ENCODE measurements at regions not wholly inside any gene's neighbourhood (a gene's known extent, or its start where the extent isn't known, plus 50 kb on each side); places are given as distances from the start of the nearest gene placed in this dataset.
"Not testable (repeated sequence)": the region's sequence is repeated elsewhere in the genome, so short reads cannot be mapped to it uniquely, and the experiment has no call there.

- DNase-seq: no peak
- Histone ChIP-seq H3K4me3 (ENCODE audit: low read depth, low read length) (no peak overlapping the region), H3K27ac (no peak overlapping the region), H3K27me3 (replicated peaks) (no peaks in the 10 kb centered on the region), H3K36me3 (replicated peaks) (no peaks in the 10 kb centered on the region)
- no peak for TF ChIP-seq CTCF (IDR thresholded peaks at IDR 0.05; ENCODE audit: low read depth, low read length, missing control alignments)
- in situ Hi-C loops (cut with HindIII; ENCODE audit: low pct_ligation_motif_present, low sequenced_read_pairs): no loop called here
These were observed 168.9 kb upstream of the PFKP start for GRCh38 chr10:2898509-2898860.

GRCh38 chr10:2897619-2898508 lies 169.5 kb upstream of the PFKP start:
- Histone ChIP-seq H3K27ac (no peak overlapping the region), H3K36me3 (replicated peaks) (no peaks in the 10 kb centered on the region), H3K27me3 (replicated peaks) (no peaks in the 10 kb centered on the region), H3K4me3 (ENCODE audit: low read depth, low read length) (no peak overlapping the region)
- no peak for DNase-seq
- TF ChIP-seq CTCF (IDR thresholded peaks at IDR 0.05; ENCODE audit: low read depth, low read length, missing control alignments): no peak
- in situ Hi-C loops (cut with HindIII; ENCODE audit: low pct_ligation_motif_present, low sequenced_read_pairs): no loop called here

- H3K36me3 ChIP-seq (replicated peaks); DNase-seq; in situ Hi-C loops (cut with HindIII; ENCODE audit: low pct_ligation_motif_present, low sequenced_read_pairs); H3K27ac ChIP-seq; H3K4me3 ChIP-seq (ENCODE audit: low read depth, low read length); H3K27me3 ChIP-seq (replicated peaks): not testable (repeated sequence)
These were observed 171.0 kb upstream of the PFKP start for GRCh38 chr10:2896334-2896733.

GRCh38 chr10:2895594-2896196 lies 171.7 kb upstream of the PFKP start:
- in situ Hi-C loops (cut with HindIII; ENCODE audit: low pct_ligation_motif_present, low sequenced_read_pairs): no loop called here

GRCh38 chr10:2893991-2894390 lies 173.4 kb upstream of the PFKP start:
- no peaks in the 10 kb centered on the region for H3K27me3 ChIP-seq (replicated peaks)
- in situ Hi-C loops (cut with HindIII; ENCODE audit: low pct_ligation_motif_present, low sequenced_read_pairs): no loop called here
- TF ChIP-seq CTCF (IDR thresholded peaks at IDR 0.05; ENCODE audit: low read depth, low read length, missing control alignments): no peak
- no peaks in the 10 kb centered on the region for H3K36me3 ChIP-seq (replicated peaks)
- H3K4me3 ChIP-seq (ENCODE audit: low read depth, low read length): no peak overlapping the region
- no peak overlapping the region for H3K27ac ChIP-seq
- DNase-seq: no peak

More at GRCh38 chr10:2895594-2896196, 171.7 kb upstream of the PFKP start:
- no peaks in the 10 kb centered on the region for H3K36me3 ChIP-seq (replicated peaks)
- no peak overlapping the region for H3K27ac ChIP-seq
- TF ChIP-seq CTCF (IDR thresholded peaks at IDR 0.05; ENCODE audit: low read depth, low read length, missing control alignments): no peak
- DNase-seq: no peak
- no peak overlapping the region for H3K4me3 ChIP-seq (ENCODE audit: low read depth, low read length)
- no peaks in the 10 kb centered on the region for H3K27me3 ChIP-seq (replicated peaks)

- Histone ChIP-seq H3K27ac (no peak overlapping the region), H3K36me3 (replicated peaks) (no peaks in the 10 kb centered on the region), H3K27me3 (replicated peaks) (no peaks in the 10 kb centered on the region), H3K4me3 (ENCODE audit: low read depth, low read length) (no peak overlapping the region)
- in situ Hi-C loops (cut with HindIII; ENCODE audit: low pct_ligation_motif_present, low sequenced_read_pairs): no loop called here
- no peak for DNase-seq
- TF ChIP-seq CTCF (IDR thresholded peaks at IDR 0.05; ENCODE audit: low read depth, low read length, missing control alignments): no peak
These were observed 174.0 kb upstream of the PFKP start for GRCh38 chr10:2893158-2893845.

Data from brain microvascular endothelial cell (primary cell).